ENCODE measurements at regions not wholly inside any gene's neighbourhood (a gene's known extent, or its start where the extent isn't known, plus 50 kb on each side); places are given as distances from the start of the nearest gene placed in this dataset.
A peak's percentile ranks its signal among the peaks of the same experiment; 100 is the strongest.

DNA sequence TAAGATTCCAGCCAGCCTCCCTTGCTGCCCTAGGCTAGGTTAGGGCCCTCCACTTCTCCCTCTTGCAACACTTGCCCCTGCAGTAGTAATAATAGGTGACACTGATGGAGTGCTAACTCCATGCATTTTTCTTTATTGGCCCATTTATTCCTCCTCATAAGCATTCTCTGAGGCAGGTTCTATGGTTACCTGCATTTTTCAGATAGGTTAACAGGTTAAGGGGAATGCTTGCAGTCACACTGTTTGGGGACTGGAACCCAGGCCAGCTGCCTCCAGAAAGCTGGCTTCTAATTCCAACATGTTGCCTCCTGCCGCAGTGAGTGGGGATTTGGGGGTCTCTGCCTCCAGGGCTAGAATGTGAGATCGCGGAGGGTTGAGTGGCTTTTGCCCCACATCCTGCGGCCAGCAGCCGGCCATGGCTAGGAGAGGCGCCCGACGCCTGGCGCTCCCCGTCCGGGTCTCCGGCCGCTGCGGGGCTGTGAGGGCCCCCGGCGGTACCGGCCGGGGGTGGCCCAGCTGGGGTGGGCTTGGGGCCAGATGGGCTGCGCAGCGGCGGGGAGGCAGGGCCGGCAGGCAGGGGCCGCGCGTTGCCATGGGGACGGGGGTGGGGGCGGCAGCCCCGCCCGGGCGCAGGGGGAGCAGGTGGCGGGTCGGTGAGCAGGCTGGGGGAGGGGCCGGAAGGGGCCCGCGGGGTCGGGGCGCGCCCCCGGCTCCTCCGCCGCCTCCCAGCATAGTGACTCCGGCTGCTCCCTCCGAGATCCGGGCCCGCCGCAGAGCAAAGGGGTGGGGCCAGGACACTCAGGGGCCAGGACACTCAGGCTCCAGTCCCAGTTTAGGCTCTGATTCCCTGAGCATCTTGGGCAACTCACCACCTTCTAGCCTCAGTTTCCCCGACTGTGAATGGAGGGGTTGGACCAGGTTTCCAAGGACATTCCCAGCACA is 68.4 kb upstream of the SSBP3 start:
- no peak for DNase-seq

DNA sequence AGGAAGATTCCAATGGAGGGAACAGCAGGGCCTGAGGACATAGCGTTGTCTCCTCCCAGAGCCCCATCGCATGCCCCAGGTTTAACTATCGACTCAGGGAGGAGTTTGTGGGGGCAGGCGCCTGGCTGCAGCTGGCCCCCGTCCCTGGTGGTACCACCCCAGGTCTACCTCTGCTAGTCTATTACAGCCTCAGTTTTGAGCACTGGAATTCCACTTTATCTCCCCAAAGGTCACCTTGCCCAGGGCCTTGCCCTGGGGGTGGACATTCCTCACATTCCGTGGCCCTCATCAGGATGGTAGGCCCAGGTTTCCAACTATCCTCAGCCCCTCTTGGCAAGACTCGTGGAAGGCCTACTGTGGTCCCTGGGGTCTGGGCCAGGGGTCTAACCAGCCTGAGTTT is 65.4 kb upstream of the SSBP3 start:
- DNase-seq = no peak

DNA sequence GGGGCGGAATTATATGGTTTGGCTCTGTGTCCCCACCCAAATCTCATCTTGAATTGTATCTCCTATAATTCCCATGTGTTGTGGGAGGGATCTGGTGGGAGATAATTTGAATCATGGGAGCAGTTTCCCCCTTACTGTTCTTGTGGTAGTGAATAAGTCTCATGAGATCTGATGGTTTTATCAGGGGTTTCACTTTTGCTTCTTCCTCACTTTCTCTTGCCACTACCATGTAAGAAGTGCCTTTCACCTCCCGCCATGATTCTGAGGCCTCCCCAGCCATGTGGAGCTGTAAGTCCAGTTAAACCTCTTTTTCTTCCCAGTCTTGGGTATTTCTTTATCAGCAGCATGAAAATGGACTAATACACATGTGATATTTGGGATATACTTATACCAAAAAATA is 63.2 kb upstream of the SSBP3 start:
- DNase-seq = peak; percentile 38

DNA sequence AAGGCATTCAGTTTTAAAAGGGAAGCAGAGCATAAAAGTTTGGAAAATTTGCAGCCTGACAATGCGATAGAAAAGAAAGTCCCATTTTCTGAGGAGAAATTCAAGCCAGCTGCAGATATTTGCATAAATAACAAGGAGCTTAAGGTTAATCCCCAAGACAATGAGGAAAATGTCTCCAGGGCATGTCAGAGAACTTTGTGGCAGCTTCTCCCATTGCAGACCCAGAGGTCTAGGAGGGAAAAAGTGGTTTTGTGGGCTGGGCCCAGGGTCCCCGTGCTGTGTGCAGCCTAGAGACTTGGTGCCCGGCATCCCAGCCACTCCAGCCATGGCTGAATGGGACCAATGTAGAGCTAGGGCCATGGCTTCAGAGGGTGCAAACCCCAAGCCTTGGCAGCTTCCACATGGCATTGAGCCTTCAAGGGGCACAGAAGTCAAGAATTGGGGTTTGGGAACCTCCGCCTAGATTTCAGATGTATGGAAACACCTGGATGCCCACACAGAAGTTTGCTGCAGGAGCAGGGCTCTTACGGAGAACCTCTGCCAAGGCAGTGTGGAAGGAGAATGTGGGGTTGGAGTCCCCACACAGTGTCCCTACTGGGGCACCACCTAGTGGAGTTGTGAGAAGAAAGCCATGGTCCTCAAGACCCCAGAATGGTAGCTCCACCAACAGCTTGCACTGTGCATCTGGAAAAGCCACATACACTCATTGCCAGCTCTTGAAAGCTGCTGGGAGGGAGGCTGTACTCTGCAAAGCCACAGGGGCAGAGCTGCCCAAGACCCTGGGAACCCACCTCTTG is 62.3 kb upstream of the SSBP3 start:
- peak; percentile 14 for DNase-seq

DNA sequence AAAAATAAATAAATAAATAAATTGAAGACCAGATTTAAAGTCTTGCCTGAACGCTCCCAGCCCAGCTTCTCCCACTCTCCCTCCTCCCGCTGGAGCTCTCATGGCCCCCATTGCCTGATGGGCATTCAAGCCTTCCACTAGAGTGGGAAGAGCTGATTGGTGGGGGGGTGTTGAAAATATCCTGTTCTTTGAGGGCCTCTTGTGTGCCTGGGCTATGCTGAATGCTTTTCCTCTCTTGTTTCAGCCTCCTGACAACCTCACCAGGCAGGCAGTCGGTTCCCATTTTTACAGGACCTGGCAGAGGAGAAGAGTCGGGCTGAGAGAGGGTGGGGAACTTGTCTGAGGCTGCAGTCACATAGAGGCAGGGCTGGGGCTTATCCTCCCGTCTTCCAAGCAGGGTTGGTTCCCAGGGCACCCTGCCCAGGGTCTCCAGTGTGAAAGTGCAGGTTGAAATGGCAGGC is 59.2 kb upstream of the SSBP3 start:
- DNase-seq = no peak

DNA sequence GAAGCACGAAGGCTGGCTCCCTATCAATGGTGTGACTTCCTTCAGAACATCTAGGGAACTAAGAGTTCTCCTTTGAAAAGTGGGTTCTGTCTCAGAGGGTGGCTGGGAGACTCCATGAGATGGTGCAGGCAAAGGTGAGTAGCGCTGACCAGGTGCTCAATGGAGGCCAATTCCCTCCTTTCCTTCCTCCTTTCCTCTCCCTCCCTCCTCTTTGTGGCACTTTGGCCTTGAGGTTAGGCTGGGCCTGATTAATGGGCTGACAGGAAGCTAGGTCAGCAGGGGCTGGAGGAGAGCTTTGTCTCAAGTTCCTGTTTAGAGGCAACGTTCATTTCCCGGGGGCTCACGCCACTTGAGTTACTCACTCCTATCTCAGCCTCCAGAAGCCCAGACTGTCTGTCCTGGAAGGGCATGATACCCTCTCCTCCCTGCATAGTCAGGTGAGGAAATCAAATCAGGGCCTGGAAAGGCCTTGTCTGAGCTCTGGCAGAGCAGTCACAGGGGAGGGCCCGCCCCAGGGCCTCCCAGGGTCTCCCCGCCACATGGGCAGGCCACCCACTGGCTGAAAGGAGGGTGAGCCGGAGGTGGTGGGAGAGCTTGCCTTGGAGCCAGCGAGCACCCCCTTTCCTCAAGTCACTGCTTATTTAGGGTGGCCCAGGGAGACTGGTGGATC is 58.4 kb upstream of the SSBP3 start:
- DNase-seq = peak; percentile 96

DNA sequence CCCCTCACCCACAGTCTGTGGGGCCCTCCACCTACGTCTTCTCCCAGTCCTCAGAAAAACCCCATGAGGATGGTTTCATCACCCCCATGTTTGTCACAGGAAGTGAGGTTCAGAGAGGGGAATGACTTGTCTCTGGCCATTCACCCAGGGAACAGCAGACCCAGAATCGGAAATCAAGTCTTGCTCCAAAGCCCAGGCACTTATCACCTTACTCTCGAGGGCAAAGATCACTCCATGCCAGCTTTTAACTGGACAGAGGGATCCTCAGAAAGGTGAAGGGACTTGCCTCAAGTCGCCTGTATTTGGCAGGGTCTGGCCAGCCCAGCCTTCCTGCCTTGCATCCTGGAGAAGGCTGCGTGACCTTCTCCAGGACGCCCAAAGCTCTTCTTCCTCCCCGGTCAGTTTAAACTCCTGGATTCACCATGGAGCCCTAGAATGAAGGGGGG is 57.9 kb upstream of the SSBP3 start:
- DNase-seq = no peak

DNA sequence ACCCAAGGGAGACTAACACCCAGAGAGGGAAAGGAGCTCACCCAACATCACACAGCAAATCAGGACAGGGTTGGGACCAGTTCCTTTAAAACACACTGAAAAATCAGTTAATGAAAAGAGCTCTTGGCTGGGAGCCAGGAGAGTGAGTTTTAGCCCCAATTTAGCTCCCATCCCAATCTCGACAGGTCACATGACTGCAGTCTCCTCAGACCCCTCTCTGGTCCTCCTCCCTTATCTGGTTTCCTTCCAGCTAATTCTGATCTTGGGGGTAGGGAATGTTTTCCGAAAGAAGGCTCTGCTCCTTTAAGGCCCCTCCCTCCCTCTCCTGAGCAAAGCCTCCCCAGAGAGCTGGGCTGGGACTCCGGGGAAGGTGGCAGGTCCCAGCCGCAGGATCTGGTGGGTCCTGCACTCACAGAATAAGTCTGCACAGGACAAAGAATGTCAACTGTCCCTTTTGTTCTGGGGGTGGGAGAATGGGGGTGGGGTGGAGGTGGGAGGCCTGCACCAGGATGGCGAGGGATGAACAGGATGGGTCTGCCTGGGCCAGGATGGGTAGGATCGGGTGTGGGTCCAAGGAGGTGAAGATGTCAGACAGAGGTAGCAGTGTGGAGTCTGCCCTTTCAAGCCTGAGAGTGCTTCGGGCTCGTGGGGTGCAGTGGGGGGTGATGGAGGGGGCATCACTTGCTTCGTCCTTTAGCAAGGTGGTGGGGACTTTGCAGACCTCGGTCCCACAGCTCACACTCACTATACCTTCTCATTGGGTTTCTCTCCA is 57.3 kb upstream of the SSBP3 start:
- peak; percentile 55 for DNase-seq

DNA sequence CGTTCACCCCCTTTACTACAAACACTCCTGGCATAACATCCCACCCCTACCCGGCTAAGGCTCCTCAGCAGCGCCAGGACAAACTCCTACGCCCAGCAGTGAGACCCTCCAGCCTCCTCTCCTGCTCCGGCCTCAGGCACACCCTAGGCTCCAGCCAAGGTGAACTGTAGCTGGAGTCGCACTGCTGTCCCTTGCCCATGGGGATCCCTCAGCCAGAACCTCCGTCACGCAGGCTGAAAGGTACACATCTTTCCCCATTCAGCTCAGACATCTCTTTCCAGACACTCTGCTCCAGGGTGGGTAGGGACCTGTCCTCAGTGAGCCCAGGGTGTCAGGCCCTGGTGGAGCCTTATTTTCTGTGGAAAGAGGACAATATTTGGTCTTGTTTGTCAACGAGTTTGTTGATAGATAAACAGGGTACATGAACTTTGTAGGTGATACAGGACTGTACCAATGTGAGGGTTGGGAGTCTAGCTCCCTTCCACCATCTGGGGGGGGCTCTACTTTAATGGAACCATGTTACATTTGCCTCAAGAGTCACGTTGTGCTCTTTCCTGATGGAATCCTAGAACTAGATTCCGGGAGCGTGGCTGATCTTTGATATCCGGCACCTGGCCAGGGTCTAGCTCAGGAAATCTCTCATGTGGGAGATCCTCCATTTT is 56.5 kb upstream of the SSBP3 start:
- no peak for DNase-seq

DNA sequence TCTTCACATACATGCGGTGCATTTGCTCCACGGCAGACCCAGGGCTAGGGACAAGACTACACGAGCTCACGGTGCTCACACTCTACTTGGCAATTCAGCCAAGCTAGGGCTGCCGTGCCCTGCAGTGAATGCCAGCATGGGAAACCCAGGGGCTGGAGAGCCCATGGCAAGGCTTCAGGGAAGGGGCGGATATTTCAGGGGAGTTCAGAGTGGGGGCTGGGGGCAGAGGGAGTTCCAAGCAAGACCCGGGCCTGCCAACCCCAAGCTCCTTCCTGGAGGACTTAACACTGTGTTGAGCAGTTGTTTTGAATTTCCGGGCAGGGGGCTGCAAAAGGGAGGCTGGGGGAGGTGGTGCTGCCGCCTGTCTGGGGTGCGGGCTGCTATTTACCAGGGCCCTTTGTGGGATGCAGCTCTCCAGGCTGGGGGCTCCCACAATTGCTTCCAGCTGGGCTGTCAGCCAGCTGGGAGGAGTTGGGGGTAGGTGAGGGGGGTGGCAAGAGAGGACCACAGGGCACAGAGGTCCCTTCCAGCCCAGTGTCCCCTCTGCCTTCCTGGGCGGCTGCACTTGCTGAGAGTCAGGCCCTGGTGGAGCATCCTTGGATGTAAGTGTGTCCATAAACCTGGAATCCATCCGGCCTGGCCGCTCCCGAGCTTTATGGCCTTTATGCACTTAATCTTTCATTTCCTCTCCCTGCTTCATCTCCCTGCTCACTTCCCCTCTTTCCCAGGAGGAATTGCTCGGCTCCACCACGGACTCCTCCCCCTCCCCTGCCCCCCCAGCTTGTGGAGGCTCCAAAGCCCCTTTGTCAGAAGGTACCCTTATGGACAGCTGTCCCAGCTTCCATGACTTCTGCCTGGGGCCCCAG is 55.8 kb upstream of the SSBP3 start:
- no peak for DNase-seq

DNA sequence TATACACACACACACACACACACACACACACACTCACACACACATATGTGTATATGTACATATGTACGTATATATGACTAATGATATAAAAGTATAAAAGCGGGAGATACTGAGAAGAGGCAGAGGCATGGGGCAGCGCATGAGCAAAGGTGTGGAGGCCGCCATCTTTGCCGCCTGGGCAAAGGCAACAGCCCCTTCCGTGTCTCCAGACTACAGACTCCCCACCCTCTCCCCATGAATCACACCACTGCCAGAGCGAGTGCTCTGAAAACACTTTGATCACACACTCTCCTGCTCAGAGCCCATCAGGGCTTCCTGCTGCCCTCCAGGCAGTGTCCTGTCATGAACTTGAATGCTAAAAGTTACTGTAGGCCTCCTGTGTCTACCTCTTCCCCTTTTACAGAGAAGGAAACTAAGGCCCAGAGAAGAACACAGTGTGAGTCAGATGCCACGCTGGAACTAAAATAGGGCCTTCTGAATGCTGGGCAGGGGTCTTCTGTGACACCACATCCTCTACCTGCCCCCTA is 54.7 kb upstream of the SSBP3 start:
- no peak for DNase-seq

DNA sequence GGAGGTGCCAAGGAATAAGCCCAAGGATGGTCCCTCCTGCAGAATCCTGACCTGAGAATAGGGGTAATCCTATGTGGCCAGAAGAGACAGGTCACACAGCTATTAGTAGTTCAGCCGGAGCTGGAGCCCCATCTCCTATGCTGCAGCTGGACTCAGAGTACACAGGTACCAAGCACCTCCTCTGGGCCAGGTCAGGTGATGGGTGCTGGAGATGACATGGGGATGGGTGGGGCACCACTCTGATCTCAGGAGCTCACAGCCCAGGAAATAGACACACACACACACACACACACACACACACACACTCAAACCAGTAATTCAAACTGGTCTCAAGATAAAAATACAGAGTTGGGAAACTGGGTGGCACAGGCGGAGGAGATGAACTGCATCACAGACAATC is 54.2 kb upstream of the SSBP3 start:
- no peak for DNase-seq

DNA sequence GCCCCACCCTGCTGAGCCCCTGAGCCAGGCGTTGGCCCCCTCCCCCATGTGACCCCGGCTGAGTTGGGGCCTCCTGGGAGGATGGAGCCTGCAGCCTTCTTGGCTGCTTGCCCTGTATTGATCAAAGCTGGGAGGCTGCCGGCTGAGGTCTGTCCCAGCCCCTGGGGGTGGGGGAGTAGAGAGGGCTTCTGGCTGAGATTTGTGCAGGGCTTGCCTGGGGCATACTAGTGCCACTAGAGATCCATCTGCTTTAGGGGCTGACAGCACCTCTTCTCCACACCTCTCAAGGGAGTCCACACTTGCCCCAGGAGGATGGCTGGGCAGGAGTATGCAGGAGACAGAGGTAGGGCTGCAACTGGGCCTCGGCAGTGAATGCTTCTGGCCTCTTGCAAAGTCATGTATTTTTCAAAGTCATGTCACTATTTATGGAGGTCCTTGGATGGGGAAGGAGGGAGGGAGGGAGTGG is 53.6 kb upstream of the SSBP3 start:
- no peak for DNase-seq

DNA sequence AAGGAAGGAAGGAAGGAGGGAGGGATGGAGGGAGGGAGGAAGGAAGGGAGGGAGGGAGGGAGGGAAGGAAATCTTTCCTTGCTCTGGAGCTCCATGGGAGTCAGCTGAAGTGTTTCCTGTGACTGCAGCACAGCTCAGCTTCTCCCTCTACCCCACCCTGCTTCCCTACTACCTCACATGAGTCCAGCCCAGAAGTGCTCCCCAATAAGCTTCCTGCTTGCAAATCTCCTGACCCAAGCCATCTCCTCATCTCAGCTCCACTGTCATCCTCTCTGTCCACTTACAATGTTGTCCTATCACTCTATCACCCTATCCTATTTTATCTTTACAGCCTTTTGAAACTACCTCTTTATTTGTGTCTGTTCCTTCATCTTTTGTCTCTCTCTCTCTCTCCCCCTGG is 52.9 kb upstream of the SSBP3 start:
- no peak for DNase-seq

DNA sequence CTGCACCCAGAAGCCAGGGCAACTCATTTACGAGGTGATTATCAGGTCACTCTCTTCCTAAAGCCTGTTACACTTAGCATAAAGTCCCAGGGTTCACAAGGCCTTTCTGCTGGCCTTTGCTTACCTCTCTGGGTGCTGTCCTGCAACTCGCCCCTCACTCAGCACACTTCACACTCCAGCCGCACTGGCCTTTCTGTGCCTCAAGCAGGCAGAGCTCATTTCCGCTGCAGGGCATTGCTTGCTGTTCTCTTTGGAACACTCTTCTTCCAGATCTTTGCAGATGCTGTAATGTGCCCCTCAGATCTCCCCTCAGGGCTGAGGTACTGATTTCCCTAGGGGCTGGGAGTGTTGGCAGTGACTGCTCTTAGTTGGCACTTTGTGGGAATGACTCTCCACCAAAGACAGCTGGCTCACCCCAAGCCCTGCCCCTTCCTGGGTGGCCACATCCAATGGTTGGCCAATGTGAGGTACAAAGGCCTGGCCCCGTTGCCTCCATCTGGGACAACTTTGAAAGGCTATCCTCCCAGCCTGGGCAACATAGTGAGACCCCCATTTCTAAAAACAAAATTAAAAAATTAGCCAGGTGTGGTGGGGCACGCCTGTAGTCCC is 50.8 kb upstream of the SSBP3 start:
- no peak for DNase-seq

DNA sequence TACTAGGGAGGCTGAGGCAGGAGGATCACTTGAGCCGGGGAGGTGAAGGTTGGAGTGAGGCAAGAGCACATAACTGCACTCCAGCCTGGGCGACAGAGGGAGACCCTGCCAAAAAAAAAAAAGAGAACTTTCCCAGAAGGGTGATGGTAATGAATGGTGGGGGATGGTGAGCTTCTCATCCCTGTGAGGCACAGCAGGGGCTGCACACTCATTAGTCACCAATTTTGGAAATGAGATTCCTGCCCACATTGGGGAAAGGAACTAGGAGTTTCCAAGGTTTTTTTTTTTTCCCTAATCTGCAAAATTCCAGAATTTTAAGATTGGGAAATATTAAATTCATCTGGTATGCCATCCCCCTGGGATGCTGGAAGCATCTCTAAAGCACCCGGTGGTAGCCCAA is 50.2 kb upstream of the SSBP3 start:
- no peak for DNase-seq
